Stimulated activated CD8-positive, alpha-beta memory T cell treated with anti-CD3 and anti-CD28 coated beads, Interleukin-4, amount 100 ng/mL, for 1 hour (primary cell): ENCODE measurements at regions not wholly inside any gene's neighbourhood (a gene's known extent, or its start where the extent isn't known, plus 50 kb on each side); places are given as distances from the start of the nearest gene placed in this dataset.

Experiments used
- DNase-seq, 2 donors: peaks; one replicate each; pipeline ENCODE4 v3.0.0-alpha.2; 2020; ENCODE audit warnings: low read depth in 2 of 2, low spot score in 1 of 2

DNA sequence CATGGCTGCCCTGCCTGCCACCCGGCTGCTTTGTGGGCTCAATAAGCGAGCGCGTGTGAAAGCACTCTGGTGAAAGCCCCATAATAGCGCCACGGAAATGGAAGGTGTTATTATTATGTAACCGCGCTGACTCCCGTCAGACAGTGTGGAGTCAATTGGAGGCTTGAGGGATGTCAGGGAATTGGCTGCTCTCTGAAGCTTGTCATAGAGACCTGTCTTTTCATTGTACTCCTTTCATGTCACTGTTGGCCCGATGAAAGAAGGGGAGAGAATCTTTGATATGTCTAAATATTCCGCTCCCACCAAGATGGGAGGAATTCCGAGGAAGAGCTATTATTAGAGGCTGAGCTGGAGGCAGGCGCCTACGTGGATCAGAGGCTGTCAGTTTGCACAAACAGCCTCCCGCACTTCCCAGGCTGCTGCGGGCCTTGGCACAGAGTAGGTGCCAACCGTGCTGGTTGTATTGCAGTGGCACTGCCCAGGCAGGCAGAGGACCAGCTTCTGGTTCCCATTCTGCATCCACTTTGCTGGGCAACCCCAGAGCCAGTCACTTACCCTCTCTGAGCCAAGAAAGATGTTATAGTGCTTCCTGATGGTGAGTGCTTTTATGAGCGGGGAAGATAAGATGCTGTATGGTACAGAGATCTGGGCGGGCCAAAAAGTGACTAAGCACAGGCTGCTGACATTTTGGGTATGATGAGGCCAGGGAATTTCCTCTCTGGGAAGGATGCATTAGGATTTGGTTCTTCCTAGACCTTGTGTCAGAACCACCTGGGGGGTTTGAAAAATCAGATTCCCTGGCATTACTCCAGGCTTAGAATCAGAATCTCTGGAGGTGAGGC is 151.4 kb downstream of the RPS24 start:
- no peak for DNase-seq

DNA sequence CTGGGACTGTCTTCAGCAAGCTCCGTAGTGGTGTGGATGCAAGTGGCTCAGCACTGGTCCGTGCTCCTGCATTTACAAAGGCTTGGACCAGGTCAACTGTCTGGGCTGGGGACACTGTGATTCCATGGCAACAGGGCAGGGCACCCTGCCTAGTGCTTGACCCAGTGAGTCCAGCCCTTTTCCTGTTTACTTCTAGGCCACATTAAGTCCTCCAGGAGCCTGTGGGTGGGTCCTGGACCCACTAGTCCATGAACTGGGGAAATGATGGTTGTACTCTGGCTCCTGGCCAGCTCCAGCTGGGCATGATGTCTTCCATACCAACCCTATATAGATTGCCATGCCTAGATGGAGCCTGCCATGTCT is 152.0 kb downstream of the RPS24 start:
- no peak for DNase-seq

DNA sequence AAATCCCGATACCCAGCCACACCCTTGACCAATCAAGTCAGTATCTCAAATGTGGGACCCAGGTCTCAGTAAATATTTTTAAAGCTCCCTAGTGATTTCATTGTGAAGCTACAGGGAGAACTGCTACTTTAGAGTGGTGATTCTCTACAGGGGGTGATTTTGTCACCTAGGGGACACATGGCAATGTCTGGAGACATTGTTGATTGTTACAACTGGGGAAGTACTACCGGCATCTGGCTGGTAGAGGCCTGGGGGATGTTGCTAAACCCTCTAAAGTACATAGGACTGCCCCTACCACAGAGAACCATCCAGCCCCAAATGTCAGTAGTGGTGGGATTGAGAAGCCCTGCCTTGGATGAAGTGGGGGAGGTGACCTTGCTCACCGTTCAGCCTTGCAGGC is 152.9 kb downstream of the RPS24 start:
- no peak for DNase-seq

DNA sequence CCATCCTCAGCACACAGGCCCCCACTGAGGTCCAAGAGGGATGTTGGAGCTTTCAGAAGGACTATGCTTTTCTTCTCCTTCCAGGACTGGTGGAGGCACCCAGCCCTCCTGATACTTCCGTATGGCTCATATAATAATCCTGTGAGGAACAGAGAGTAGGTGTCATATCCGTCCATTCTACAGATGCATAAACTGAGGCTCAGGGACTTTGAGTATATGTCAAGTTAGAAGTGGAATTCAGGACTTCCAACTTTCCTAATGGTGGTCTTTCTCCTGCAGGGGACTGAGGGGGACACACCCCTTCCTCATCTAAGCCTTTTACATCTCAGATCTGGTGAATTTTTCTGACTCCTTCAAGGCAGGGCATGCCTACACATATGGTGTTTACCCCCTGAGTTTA is 153.7 kb downstream of the RPS24 start:
- no peak for DNase-seq

DNA sequence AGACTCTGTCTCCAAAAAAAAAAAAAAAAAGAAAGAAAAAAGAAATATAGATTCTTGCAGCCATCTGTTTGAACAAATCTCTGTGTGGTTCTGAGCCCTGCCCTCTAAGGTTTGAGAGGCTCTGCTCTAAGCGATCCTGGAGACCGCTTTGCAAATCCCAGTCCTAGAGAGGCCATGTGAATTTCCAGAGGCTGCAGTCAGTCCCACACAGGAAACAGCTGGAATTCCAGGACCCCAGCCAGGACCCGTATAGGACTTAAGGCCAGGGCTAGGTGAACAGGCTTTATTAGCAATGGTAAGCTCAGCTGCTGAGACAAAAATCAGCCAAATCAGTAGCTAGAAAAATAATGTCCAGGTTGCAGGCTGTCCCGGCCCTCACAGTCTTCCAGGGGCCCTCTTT is 154.8 kb downstream of the RPS24 start:
- no peak for DNase-seq

DNA sequence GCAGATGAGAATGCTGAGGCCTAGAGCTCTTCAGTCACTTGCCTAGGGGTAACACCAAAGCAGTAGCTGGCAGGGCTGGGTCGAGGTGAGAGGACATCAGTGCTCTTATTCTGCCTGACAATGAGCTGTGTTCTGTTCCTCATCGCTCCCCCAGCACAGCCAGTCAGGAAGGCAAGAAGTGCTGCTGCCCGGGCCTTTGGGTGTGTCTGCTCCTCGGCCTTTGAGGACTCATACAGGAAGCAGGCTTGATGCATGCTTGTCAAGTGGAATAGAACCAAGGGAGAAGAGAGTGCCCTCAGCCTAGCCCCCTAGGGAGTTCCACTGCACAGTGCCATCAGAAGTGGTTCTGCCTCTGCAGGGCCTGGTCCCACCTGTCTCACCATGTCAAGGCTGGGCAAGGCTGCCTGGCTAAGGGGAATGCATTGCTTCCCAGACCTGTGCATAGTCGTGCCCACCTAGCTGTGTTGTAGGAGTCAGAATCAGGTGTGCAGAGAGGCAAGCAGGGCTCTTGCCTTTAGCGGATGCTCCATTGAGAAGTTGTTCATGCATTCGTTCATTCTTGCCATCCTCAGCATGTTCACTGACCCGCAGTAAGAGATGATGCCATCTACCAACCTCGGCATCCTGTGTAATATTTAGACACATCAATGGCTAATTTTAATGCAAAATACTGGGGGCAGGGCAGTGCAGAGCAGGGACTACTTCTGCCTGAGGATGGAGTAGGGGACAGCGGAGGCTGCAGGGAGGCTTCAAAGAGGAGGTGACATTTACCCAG is 156.6 kb downstream of the RPS24 start:
- DNase-seq: no peak

DNA sequence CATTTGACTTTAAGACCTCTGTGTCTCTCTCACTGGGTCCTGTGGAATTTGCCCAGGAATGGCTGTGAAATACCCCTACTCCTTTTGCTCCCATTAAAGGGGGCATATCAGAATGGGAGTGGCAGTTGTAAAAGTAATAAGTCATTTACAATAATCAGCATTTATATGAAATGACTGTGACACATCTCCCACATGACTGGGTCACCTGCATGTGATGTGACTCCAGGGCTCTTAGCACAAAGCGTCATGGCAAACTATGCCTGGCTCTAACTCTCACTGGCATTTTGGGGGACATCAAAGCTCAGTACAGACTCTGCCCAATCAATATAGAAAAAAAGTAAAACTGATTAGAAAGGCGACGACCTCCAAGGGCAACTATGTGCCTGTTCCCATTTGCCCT is 157.6 kb downstream of the RPS24 start:
- DNase-seq: no peak

DNA sequence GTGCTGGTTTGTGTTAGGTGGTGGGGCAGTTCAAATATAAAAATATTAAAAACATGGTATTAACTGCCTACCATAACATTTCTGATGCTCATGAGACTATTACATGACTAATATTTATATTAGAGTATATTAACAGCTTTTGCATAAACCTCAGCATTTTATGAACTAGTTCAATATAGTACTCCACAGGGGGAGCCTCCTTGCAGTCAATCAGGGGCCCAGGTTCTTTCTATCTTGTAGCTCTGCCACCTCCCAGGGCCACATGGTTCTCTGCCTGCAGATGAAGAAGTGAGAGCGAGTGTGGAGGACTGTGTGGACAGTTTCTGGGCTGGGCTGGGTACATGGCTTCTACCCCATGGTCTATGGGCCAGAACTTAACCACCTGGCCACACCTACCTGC is 159.5 kb downstream of the RPS24 start:
- no peak for DNase-seq

DNA sequence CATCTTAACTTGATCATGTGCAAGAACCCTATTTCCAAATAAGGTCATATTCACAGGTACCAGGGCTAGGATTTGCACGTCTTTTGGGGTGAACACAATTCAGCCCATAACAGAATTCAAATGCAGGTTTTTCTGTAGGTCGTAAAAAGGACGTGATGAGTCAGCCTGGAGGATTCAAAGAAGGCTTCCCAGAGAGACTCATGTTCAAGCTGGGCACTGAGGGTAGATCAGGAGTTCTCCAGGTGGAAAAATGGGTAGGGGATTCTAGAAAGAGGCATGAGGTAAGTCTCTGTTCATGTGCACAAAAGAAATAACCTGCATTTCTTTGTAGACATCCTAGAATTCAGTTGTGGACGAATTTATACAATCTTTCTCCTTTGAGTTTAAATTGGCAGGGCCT is 160.4 kb downstream of the RPS24 start:
- no peak for DNase-seq

DNA sequence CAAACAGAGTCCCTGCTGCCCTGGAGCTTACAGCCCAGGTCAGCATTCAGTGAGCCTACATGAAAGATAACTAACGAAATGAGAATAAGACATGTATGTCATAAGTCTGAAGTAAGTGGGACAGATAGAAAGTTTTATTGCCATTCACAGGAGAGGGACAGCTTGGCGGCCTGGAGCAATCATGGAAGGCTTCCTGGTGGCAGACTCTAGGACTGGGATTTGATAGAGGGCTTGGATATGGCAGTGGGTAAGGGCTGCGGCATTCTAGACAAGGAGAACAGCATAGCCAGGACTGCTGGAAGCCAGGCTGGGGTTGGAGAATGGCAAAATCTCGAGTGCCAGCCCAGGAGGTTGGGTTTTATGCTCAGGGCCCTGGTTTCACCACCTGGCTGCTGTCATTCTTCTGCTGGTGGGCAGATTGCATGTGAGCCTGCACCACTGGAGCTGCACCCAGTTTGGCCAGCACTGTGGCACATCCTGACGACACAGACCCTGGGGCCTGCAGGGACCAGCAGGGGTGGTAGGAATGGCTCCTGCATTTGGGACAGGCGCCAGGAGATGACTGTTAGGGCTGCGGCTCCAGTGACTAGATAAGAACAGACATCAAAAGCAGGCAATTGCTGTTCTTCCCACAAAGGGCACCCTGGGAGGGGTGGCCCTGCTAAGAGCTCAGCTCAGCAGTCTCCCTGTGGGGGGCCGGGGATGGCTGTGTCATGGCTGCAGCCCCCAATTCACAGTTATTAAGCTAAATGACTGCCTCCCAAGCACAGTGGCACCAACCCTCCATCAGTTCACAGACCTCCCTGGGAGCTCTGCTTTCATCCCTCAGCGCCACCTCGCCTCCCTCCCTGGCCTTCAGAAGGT is 161.1 kb downstream of the RPS24 start:
- DNase-seq: no peak

DNA sequence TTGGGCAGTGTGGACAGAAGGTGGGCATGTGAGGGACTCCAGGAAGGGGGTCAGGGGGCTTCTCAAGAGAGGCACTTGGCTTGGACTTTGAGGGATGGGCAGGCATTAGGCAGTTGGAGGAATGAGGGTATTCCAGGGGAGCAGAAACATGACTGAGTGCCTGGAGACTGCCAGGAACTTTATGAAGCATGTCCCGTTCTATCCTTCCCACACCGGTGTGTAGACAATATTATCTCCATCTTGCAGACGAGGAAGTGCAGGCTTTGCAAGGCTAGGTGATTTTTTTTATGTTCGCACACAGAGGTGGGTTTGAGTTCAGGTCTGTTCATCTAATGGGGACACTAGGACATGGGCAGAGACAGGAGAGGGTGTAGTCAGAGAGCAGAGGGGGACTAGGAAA is 162.7 kb downstream of the RPS24 start:
- DNase-seq: no peak

DNA sequence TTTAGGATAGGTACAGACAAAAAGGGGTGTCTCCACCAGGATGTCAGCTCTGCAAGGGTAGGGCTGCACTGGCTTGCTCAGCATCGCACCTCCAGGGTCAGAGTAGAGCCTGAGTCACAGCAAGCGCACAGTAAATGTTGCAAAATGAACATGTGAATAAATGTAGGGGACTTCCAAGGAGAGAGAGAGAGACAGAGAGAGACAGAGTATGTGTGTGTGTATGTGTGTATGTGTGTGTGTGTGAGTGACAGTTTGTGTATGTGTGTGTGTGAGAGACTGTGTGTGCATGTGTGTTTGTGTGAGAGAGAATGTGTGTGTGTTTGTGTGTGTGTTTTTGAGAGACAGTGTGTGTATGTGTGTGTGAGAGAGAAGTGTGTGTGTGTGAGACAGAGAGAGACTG is 163.3 kb downstream of the RPS24 start:
- no peak for DNase-seq

DNA sequence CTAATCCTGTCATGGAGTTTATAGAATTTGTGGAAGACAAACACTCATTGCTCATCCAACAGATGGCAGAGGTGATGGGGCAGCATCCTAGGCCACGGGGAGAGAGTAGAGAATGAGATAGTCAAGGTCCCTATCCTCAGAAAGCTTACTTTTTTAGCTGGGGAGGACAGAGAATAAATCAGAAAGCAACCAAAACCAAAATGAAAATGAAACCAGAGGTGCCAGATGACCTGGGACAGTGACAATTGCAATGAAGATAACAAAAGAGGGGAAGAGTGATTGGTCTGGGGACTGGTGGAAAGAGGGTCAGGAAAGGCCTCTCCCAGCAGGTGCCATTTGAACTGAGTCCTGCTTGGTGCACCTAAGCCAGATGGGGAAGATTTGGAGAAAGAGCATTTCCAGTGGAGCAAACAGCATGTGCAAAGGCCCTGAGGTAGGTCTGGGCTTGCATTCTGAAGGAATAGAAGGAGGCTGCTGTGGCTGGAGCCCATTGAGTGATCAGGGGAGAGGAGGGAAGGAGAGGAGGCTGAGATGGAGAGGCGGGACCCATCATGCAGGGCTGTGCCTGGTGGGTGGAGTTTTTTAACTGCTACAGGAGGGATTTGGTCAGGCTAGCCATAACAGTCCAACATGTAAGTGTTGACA is 164.1 kb downstream of the RPS24 start:
- no peak for DNase-seq

DNA sequence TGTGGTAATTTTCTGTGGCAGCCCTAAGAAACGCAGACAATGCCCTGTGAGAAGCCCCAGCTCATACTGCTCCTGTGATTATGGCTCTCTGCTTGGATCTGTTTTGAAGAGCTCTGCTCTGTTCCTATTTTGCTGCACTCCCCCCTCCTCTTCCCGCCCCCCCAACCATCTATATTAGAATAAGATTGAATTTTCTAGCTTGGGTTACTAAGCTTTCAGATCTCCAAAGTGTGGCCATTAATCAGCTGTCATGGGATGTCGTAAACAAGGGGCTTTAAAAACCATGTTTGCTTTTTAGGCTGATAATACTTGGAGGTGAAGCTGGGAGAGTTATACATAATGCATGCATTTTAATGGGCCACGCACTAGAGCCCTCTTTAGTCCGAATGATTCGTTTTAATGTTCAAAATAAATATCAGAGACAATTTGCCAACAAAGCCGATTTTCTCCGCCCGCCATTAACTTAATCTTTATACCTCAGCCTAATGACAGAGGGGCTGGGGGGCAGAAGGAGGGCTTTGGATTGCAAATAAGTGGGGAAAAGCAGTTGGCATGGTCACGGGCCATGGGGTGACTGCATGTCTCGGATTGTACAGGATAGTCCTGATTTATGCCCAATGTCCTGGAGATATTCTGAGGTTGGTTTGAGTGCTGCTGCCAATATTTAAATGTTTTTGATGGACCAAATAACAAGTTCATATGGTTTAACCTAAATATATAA is 165.5 kb downstream of the RPS24 start:
- no peak for DNase-seq

DNA sequence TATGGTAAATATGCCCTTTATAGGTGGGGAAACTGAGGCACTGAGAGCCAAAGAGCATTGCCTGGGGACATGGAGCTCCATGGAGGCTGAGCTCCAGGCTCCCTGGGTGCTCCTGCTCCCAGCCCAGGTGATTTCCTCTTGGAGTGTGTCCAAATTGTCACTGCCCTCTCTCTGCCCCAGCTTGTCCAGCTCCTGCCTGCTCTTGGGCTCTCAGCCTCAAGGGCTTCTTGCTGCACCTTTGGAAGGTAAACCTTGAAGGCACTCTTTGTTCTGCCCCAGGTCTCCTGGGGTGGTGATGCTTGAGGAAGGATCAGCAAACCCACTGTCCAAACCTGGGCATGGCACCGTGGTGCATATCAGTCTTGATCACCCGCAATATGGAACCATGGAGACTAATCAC is 166.1 kb downstream of the RPS24 start:
- DNase-seq: no peak

DNA sequence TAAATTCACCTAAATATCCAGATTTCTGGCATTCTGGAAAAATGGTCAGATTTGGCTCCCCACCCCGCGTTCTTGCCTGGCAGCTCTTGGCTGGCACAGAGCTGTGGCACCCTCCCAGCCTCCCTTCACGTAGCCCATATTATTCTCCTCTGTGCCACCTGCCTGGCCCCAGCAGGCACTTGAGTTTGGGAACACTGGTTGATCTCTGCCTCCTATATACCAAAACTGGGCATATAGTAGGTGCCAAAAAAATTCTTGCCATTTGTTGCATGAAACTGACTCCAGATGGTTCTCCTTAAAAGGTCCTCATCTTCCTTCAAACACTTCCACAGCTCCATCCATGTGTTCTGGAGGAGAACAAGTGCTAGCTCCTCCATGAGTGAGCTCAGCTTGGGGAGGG is 167.0 kb downstream of the RPS24 start:
- DNase-seq: no peak

DNA sequence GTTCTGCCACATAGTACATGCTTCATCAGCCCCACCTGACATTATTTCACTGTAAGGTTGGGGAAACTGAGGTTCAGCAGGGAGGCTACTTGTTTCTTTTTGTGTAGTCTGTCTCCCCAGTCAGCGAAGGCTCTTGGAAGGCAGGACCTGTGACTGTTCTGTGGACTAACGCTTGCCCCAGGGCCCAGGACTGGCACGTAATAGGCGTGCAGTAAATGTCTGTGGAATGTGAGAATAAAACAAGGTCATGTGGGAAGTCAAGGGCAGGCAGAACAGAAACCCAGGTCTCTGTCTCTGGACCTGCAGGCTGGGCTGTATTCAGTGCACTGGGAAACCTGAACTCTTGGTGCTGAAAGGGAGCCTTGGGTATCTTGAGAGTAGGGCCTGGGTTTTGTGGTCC is 168.7 kb downstream of the RPS24 start:
- DNase-seq: no peak

DNA sequence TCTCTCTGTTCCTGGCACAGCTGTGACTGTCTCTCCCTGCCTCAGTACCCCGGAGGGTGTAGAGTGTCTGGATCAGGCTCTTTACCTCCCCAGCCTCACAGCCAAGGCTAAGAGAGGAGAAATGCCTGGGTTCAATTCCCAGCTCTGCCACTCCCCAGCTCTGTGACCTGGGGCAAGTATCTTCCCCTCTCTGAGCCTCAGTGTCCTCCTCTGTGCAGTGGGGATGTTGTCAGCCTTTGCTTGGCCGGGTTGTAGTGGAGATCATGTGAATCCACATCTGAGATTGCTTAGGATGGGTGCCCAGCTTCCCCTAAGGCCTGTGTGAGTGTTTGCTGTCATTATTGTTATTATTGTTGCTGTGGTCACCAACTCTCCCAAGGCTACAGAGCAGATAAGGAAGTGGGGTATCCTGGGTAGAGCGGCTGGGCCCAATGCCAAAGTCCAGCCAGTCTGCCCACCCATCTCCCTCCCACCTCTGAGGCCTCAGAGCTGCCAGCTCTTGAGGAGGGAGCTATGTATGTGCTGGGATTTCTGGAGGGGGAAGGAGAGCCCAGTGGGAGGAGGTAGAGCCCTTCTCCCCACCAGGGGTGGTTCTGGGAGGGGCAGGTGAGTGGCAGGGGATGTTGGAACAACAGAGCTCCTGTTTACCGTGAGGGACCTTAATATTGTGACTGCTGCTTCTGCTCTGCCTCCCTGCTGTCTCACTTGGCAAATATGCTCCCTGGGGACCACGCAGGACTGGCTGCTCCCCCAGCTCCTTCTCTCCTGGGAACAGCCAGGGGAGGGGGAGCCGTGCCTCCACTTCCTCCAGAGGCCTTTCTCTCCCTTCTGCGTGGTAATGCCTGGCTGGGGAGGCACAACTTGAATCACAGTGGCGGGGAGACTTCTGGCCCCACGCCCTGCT is 170.5 kb downstream of the RPS24 start:
- no peak for DNase-seq

DNA sequence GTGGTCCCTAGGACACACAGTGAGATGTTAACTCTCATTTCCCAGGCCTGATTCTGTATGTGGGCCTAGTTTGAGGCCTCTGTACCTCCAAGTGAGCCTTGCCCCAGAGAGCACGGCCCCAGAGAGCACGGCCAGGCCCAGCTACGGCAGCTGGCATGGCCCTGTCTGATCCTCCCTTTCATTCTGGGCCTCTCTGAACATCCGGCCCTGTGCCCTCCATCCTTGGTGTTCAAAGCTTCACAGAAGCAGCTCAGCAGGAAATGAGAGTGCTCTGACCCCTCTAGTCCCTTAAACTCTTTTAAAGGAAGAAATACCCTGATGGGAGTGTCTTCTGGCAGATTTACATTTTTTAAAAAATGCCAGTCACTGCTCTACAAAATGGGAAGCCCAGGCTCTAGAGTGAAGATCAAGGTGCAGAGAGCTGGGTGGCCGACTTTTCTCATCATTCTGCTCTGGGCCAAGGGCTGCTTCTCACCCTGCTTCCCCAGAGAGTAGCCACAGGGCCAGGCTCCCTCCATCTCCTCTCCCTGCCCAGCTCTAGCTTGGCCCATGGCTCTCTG is 171.9 kb downstream of the RPS24 start:
- no peak for DNase-seq
